ENCODE measurements at regions not wholly inside any gene's neighbourhood (a gene's known extent, or its start where the extent isn't known, plus 50 kb on each side); places are given as distances from the start of the nearest gene placed in this dataset.

GRCh38 chr2:128490321-128490720 is 171.7 kb upstream of the HS6ST1 start:
- no peak for DNase-seq (ENCODE audit: extremely low read depth in 1 of 2, low read depth in 1 of 2)

- DNase-seq (ENCODE audit: extremely low read depth in 1 of 2, low read depth in 1 of 2), result no peak
Measured at GRCh38 chr2:128490881-128491691, 172.4 kb upstream of the HS6ST1 start.

GRCh38 chr2:128491692-128492244 is 173.1 kb upstream of the HS6ST1 start:
- no peak for DNase-seq (ENCODE audit: extremely low read depth in 1 of 2, low read depth in 1 of 2)

- DNase-seq (ENCODE audit: extremely low read depth in 1 of 2, low read depth in 1 of 2), result no peak
Measured at GRCh38 chr2:128492966-128493811, 174.5 kb upstream of the HS6ST1 start.

GRCh38 chr2:128493880-128494279 is 175.2 kb upstream of the HS6ST1 start:
- DNase-seq (ENCODE audit: extremely low read depth in 1 of 2, low read depth in 1 of 2), result no peak

GRCh38 chr2:128494307-128494639 is 175.6 kb upstream of the HS6ST1 start:
- no peak for DNase-seq (ENCODE audit: extremely low read depth in 1 of 2, low read depth in 1 of 2)

GRCh38 chr2:128494640-128495321 is 176.1 kb upstream of the HS6ST1 start:
- no peak for DNase-seq (ENCODE audit: extremely low read depth in 1 of 2, low read depth in 1 of 2)

GRCh38 chr2:128495996-128496547 is 177.4 kb upstream of the HS6ST1 start:
- no peak for DNase-seq (ENCODE audit: extremely low read depth in 1 of 2, low read depth in 1 of 2)

GRCh38 chr2:128496700-128497099 is 178.0 kb upstream of the HS6ST1 start:
- no peak for DNase-seq (ENCODE audit: extremely low read depth in 1 of 2, low read depth in 1 of 2)

GRCh38 chr2:128497461-128497860 is 178.8 kb upstream of the HS6ST1 start:
- no peak for DNase-seq (ENCODE audit: extremely low read depth in 1 of 2, low read depth in 1 of 2)

- no peak for DNase-seq (ENCODE audit: extremely low read depth in 1 of 2, low read depth in 1 of 2)
Measured at GRCh38 chr2:128498086-128498485, 179.4 kb upstream of the HS6ST1 start.

GRCh38 chr2:128498589-128498988 is 179.9 kb upstream of the HS6ST1 start:
- DNase-seq (ENCODE audit: extremely low read depth in 1 of 2, low read depth in 1 of 2), result no peak

- DNase-seq (ENCODE audit: extremely low read depth in 1 of 2, low read depth in 1 of 2), result no peak
Measured at GRCh38 chr2:128499367-128500137, 180.9 kb upstream of the HS6ST1 start.

GRCh38 chr2:128500138-128500800 is 181.6 kb upstream of the HS6ST1 start:
- no peak for DNase-seq (ENCODE audit: extremely low read depth in 1 of 2, low read depth in 1 of 2)

- DNase-seq (ENCODE audit: extremely low read depth in 1 of 2, low read depth in 1 of 2), result no peak
Measured at GRCh38 chr2:128501006-128501690, 182.5 kb upstream of the HS6ST1 start.

GRCh38 chr2:128501700-128502099 is 183.0 kb upstream of the HS6ST1 start:
- DNase-seq (ENCODE audit: extremely low read depth in 1 of 2, low read depth in 1 of 2), result no peak

- no peak for DNase-seq (ENCODE audit: extremely low read depth in 1 of 2, low read depth in 1 of 2)
Measured at GRCh38 chr2:128502200-128502599, 183.5 kb upstream of the HS6ST1 start.

GRCh38 chr2:128502638-128503246 is 184.1 kb upstream of the HS6ST1 start:
- DNase-seq (ENCODE audit: extremely low read depth in 1 of 2, low read depth in 1 of 2), result no peak

Measured in stimulated activated CD8-positive, alpha-beta memory T cell treated with anti-CD3 and anti-CD28 coated beads, Interleukin-7, amount 100 ng/mL, for 48 hours (primary cell).